ENCODE measurements at regions not wholly inside any gene's neighbourhood (a gene's known extent, or its start where the extent isn't known, plus 50 kb on each side); places are given as distances from the start of the nearest gene placed in this dataset.

- H3K4me3 ChIP-seq (ENCODE audit: low read depth, low read length) = no peak overlapping the region
- DNase-seq (ENCODE audit: low read depth) = no peak
- TF ChIP-seq CTCF (IDR thresholded peaks at IDR 0.05; ENCODE audit: insufficient read depth, low read depth, low read length) = no peak
These were observed 749.4 kb downstream of the ARAP2 start for GRCh38 chr4:35494955-35495354.

GRCh38 chr4:35500812-35501211 lies 743.5 kb downstream of the ARAP2 start:
- no peak for TF ChIP-seq CTCF (IDR thresholded peaks at IDR 0.05; ENCODE audit: insufficient read depth, low read depth, low read length)
- no peak overlapping the region for H3K4me3 ChIP-seq (ENCODE audit: low read depth, low read length)

GRCh38 chr4:35503435-35503834 lies 740.9 kb downstream of the ARAP2 start:
- TF ChIP-seq CTCF (IDR thresholded peaks at IDR 0.05; ENCODE audit: insufficient read depth, low read depth, low read length) = no peak

More at GRCh38 chr4:35500812-35501211, 743.5 kb downstream of the ARAP2 start:
- no peak for DNase-seq (ENCODE audit: low read depth)

GRCh38 chr4:35506161-35506560 lies 738.2 kb downstream of the ARAP2 start:
- TF ChIP-seq CTCF (IDR thresholded peaks at IDR 0.05; ENCODE audit: insufficient read depth, low read depth, low read length) = no peak
- no peak overlapping the region for H3K4me3 ChIP-seq (ENCODE audit: low read depth, low read length)
- no peak for DNase-seq (ENCODE audit: low read depth)

More at GRCh38 chr4:35503435-35503834, 740.9 kb downstream of the ARAP2 start:
- H3K4me3 ChIP-seq (ENCODE audit: low read depth, low read length) = no peak overlapping the region
- DNase-seq (ENCODE audit: low read depth) = no peak

GRCh38 chr4:35511851-35512250 lies 732.5 kb downstream of the ARAP2 start:
- no peak for TF ChIP-seq CTCF (IDR thresholded peaks at IDR 0.05; ENCODE audit: insufficient read depth, low read depth, low read length)
- DNase-seq (ENCODE audit: low read depth) = no peak
- no peak overlapping the region for H3K4me3 ChIP-seq (ENCODE audit: low read depth, low read length)

- DNase-seq (ENCODE audit: low read depth) = no peak
- no peak for TF ChIP-seq CTCF (IDR thresholded peaks at IDR 0.05; ENCODE audit: insufficient read depth, low read depth, low read length)
- H3K4me3 ChIP-seq (ENCODE audit: low read depth, low read length) = no peak overlapping the region
These were observed 728.2 kb downstream of the ARAP2 start for GRCh38 chr4:35516102-35516501.

- H3K4me3 ChIP-seq (ENCODE audit: low read depth, low read length) = no peak overlapping the region
- DNase-seq (ENCODE audit: low read depth) = no peak
- TF ChIP-seq CTCF (IDR thresholded peaks at IDR 0.05; ENCODE audit: insufficient read depth, low read depth, low read length) = no peak
These were observed 724.3 kb downstream of the ARAP2 start for GRCh38 chr4:35520059-35520458.
